ENCODE measurements at regions not wholly inside any gene's neighbourhood (a gene's known extent, or its start where the extent isn't known, plus 50 kb on each side); places are given as distances from the start of the nearest gene placed in this dataset.
A peak's percentile ranks its signal among the peaks of the same experiment; 100 is the strongest.

DNA sequence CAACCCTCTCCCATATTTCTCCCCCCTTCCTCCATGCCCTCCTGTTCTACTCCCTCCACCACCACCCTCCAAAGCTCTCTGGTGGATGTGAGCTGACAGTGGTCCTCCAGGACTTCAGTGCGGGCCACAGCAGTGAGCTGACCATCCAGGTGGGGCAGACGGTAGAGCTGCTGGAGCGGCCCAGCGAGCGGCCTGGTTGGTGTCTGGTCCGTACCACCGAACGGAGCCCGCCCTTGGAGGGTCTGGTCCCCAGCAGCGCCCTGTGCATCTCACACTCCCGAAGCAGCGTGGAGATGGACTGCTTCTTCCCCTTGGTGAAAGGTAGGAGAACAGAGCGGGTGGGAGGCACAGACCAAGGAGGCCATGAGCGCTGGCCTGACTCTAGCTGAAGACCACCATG, 167.5 kb upstream of the UMPS start:
- Mint-ChIP-seq H3K9me3 (no peaks in the 10 kb centered on the region), H3K27ac (no peak overlapping the region), H3K4me3 (no peak overlapping the region), H3K27me3 (no peaks in the 10 kb centered on the region), H3K36me3 (no peaks in the 10 kb centered on the region), H3K4me1 (ENCODE audit: unreplicated experiment) (peaks cover 33% of the 10 kb centered on the region)
- DNase-seq (ENCODE audit: extremely low spot score, unreplicated experiment) = no peak
- TF ChIP-seq, protein P1, sequence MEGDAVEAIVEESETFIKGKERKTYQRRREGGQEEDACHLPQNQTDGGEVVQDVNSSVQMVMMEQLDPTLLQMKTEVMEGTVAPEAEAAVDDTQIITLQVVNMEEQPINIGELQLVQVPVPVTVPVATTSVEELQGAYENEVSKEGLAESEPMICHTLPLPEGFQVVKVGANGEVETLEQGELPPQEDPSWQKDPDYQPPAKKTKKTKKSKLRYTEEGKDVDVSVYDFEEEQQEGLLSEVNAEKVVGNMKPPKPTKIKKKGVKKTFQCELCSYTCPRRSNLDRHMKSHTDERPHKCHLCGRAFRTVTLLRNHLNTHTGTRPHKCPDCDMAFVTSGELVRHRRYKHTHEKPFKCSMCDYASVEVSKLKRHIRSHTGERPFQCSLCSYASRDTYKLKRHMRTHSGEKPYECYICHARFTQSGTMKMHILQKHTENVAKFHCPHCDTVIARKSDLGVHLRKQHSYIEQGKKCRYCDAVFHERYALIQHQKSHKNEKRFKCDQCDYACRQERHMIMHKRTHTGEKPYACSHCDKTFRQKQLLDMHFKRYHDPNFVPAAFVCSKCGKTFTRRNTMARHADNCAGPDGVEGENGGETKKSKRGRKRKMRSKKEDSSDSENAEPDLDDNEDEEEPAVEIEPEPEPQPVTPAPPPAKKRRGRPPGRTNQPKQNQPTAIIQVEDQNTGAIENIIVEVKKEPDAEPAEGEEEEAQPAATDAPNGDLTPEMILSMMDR (conservative IDR thresholded peaks at IDR 0.05) = no peak

DNA sequence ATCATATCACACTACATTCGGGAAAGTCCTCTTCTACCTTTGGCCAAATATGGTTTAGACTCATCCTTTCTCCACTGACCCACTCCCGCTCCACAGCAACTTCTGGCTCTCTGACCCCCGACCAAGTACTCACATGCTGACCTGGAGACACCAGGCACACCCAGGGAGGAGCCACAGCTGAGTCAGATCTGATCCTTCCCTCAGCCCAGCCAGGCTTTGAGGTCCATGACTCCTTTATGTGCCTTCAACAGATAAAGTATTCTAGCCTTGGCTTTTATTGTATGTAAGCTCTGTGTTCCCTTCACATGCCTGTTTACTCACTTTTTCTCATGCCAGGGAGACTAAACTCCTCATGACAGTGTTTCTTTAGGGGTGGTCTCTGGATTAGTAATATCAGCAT, 166.9 kb upstream of the UMPS start:
- Mint-ChIP-seq H3K27ac (no peak overlapping the region), H3K4me1 (ENCODE audit: unreplicated experiment) (peaks cover 31% of the 10 kb centered on the region), H3K27me3 (no peaks in the 10 kb centered on the region), H3K36me3 (no peaks in the 10 kb centered on the region), H3K9me3 (no peaks in the 10 kb centered on the region), H3K4me3 (no peak overlapping the region)
- TF ChIP-seq, protein P1 (conservative IDR thresholded peaks at IDR 0.05) = no peak
- DNase-seq (ENCODE audit: extremely low spot score, unreplicated experiment) = no peak

DNA sequence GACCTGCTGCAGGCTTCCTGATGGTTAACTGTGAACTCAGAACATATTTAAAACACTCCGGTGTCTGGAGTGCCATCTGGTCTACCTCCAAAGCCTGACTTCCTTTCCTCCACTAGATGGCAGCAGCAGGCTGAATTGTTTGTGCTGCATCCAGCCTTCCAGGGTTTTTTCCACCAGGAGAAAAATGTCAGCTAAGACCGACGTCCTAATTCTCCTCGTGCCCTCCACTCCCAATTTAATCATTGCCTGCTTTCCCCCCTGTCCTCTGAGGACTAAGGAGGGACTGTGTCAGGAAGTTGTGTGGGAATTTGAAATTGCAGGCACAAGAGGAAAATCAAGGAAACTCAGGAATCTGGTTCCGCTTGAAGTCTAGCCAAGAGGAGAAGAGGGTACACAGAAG, 165.2 kb upstream of the UMPS start:
- Mint-ChIP-seq H3K27me3 (no peaks in the 10 kb centered on the region), H3K4me3 (peak overlapping the region; percentile 19), H3K27ac (no peak overlapping the region), H3K9me3 (no peaks in the 10 kb centered on the region), H3K4me1 (ENCODE audit: unreplicated experiment) (peaks cover 16% of the 10 kb centered on the region), H3K36me3 (no peaks in the 10 kb centered on the region)
- TF ChIP-seq, protein P1 (conservative IDR thresholded peaks at IDR 0.05) = peak; percentile 97
- peak; percentile 78 for DNase-seq (ENCODE audit: extremely low spot score, unreplicated experiment)

DNA sequence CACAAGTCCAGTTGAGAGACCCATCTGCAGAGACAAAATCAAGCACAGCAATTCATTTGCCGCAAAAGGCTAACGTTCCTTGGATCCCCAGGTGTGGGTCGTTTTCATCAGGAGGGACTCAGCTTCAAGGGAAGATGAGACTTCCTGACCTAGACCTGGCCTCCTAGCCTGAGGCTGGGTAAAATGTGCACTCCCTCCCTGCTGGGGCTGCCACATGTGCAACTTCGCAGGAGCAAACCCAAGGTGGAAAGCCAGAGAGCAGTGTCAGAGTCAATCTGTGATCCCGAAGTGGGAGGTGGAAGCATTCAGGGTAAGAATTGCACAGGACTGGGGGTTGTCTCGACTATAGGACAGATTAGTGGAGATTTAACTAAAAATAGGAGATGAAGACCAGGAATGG, 164.7 kb upstream of the UMPS start:
- Mint-ChIP-seq H3K36me3 (no peaks in the 10 kb centered on the region), H3K27me3 (no peaks in the 10 kb centered on the region), H3K4me3 (no peak overlapping the region), H3K27ac (no peak overlapping the region), H3K4me1 (ENCODE audit: unreplicated experiment) (peaks cover 11% of the 10 kb centered on the region), H3K9me3 (no peaks in the 10 kb centered on the region)
- DNase-seq (ENCODE audit: extremely low spot score, unreplicated experiment) = no peak
- TF ChIP-seq, protein P1 (conservative IDR thresholded peaks at IDR 0.05) = no peak

DNA sequence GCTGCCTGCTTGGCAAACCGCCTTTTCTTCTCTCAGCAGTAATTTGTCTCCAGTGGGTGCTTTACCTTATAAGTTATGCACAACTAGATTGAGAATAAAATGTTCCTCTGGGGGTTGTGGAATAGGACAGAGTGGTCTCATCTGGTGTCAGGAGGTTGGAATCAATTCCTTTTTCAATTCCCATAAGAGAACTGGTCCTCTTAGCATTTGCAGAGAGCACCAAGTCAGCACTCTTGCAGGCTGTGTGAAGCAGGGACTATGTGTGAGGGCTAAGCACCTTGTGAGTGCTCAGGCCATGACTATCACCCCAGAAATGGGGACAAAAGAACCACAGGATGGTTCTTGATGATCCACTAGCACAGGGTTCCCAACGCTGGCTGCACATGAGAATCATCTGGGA, 163.6 kb upstream of the UMPS start:
- H3K4me3 Mint-ChIP-seq = no peak overlapping the region
- no peak for DNase-seq (ENCODE audit: extremely low spot score, unreplicated experiment)
- no peaks in the 10 kb centered on the region for H3K27me3 Mint-ChIP-seq
- H3K36me3 Mint-ChIP-seq = no peaks in the 10 kb centered on the region
- H3K27ac Mint-ChIP-seq = no peak overlapping the region
- H3K9me3 Mint-ChIP-seq = no peaks in the 10 kb centered on the region
- TF ChIP-seq, protein P1 (conservative IDR thresholded peaks at IDR 0.05) = no peak
- peaks cover 11% of the 10 kb centered on the region for H3K4me1 Mint-ChIP-seq (ENCODE audit: unreplicated experiment)

DNA sequence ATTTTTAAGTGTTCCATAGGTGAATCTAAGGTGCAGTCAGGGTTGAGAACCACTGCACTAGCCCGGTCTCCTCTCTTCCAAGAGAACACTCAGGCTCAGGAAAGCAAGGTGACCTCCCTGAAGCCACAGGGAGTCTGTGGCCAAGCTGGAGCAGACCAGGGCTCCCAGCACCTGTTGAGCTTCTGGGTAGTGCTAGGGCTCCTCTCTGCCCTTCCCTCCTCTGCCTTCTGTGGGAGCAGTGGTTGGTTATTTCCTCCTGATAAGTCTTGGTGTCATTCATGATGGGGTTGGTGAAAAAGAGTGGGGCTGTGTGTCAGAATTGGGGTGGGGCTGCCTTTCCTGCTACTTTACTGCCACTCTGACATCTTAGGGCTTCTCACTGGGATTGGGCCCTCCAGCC, 163.1 kb upstream of the UMPS start:
- H3K4me3 Mint-ChIP-seq = no peak overlapping the region
- H3K9me3 Mint-ChIP-seq = no peaks in the 10 kb centered on the region
- peaks cover 11% of the 10 kb centered on the region for H3K4me1 Mint-ChIP-seq (ENCODE audit: unreplicated experiment)
- DNase-seq (ENCODE audit: extremely low spot score, unreplicated experiment) = no peak
- no peaks in the 10 kb centered on the region for H3K27me3 Mint-ChIP-seq
- no peaks in the 10 kb centered on the region for H3K36me3 Mint-ChIP-seq
- H3K27ac Mint-ChIP-seq = no peak overlapping the region
- TF ChIP-seq, protein P1 (conservative IDR thresholded peaks at IDR 0.05) = no peak
